Kidney (tissue), 13 donors: ENCODE measurements at regions not wholly inside any gene's neighbourhood (a gene's known extent, or its start where the extent isn't known, plus 50 kb on each side); places are given as distances from the start of the nearest gene placed in this dataset.

ENCODE experiments used
- DNase-seq, 5 donors: peaks; one replicate each; pipeline ENCODE4 v3.0.0-alpha.2; 2013 to 2020
- FAIRE-seq: peaks from 2 replicates; lab custom pipeline; 2012; peaks lifted over from hg19 to GRCh38; lab: Jason Lieb, UNC
- H3K27ac ChIP-seq, 2 donors: one replicate each; pipeline ENCODE4 v1.7.0; 2013; ENCODE audit warnings: low read depth in 2 of 2, low read length in 2 of 2, inconsistent platforms in 1 of 2
- H3K27me3 ChIP-seq: one replicate; pipeline ENCODE4 v1.7.1; 2013; ENCODE audit warnings: low read length, inconsistent platforms; ENCODE audit not compliant: control insufficient read depth, insufficient read depth
- H3K36me3 ChIP-seq, 3 donors: one replicate each; pipeline versions ENCODE4 v1.7.0 to v1.7.1; 2013; ENCODE audit warnings: low read length in 3 of 3, control low read depth in 1 of 3, inconsistent platforms in 1 of 3; ENCODE audit not compliant: insufficient read depth in 3 of 3, control insufficient read depth in 2 of 3
- H3K4me1 ChIP-seq, 3 donors: one replicate each; pipeline versions ENCODE4 v1.7.0 to v1.7.1; 2013; ENCODE audit warnings: low read length in 3 of 3, inconsistent platforms in 1 of 3, low read depth in 1 of 3; ENCODE audit not compliant: control insufficient read depth in 2 of 3, insufficient read depth in 2 of 3
- H3K4me3 ChIP-seq, 3 donors: one replicate each; pipeline versions ENCODE4 v1.7.0 to v1.8.1; 2013; ENCODE audit warnings: low read length in 3 of 3, control low read depth in 1 of 3, inconsistent platforms in 1 of 3
- H3K9ac ChIP-seq, 3 donors: one replicate each; pipeline versions ENCODE4 v1.7.0 to v1.7.1; 2013; ENCODE audit warnings: low read length in 3 of 3, control low read depth in 1 of 3, inconsistent platforms in 1 of 3
- H3K9me3 ChIP-seq, 3 donors: one replicate each; pipeline versions ENCODE4 v1.7.0 to v1.7.1; 2013; ENCODE audit warnings: low read length in 3 of 3, control low read depth in 1 of 3, inconsistent platforms in 1 of 3; ENCODE audit not compliant: control insufficient read depth in 2 of 3, insufficient read depth in 1 of 3
- CTCF ChIP-seq: IDR thresholded peaks from 3 replicates; pipeline ENCODE4 v1.5.1; 2012; ENCODE audit warnings: mild to moderate bottlenecking, moderate library complexity, borderline replicate concordance; ENCODE audit not compliant: insufficient read depth; ENCODE audit errors: extremely low read depth
- intact Hi-C: fragments of 100-400 bp; cut with DNase I; formaldehyde crosslinking; loops from one replicate; pipeline ENCODE4 v1.11.1; 2022
- donor health status: control.
- donor health status: control.
- donor health status: control.
- donor health status: control.
- donor health status: control.
- donor health status: DM: yes; HTN: yes; CAD: no.
- donor health status: Normal renal cell carcinoma (clear cell type).

GRCh38 chr11:127109796-127110480 lies 109.4 kb upstream of the KIRREL3 start:
- no peak overlapping the region for H3K9ac ChIP-seq
- H3K27ac ChIP-seq = no peak overlapping the region
- DNase-seq = no peak
- no peaks in the 10 kb centered on the region for H3K27me3 ChIP-seq
- H3K4me1 ChIP-seq = peaks cover 0 to 2% (median 0%) of the 10 kb centered on the region in 3 donors
- FAIRE-seq = no peak
- no peaks in the 10 kb centered on the region for H3K9me3 ChIP-seq
- intact Hi-C loops = no loop called here
- no peak overlapping the region for H3K4me3 ChIP-seq
- H3K36me3 ChIP-seq = no peaks in the 10 kb centered on the region
- TF ChIP-seq CTCF = no peak

GRCh38 chr11:127108838-127109237 lies 108.3 kb upstream of the KIRREL3 start:
- TF ChIP-seq CTCF = no peak
- H3K36me3 ChIP-seq = no peaks in the 10 kb centered on the region
- no peaks in the 10 kb centered on the region for H3K27me3 ChIP-seq
- intact Hi-C loops = no loop called here
- DNase-seq (no peak), FAIRE-seq (no peak)
- no peak overlapping the region for H3K4me3 ChIP-seq
- H3K4me1 ChIP-seq = peaks cover 0 to 2% (median 0%) of the 10 kb centered on the region in 3 donors
- no peak overlapping the region for H3K27ac ChIP-seq
- no peak overlapping the region for H3K9ac ChIP-seq
- H3K9me3 ChIP-seq = no peaks in the 10 kb centered on the region

- Histone ChIP-seq H3K36me3 (no peaks in the 10 kb centered on the region), H3K27ac (no peak overlapping the region), H3K4me1 (peaks cover 0 to 2% (median 0%) of the 10 kb centered on the region in 3 donors), H3K27me3 (no peaks in the 10 kb centered on the region), H3K9ac (no peak overlapping the region), H3K4me3 (no peak overlapping the region), H3K9me3 (no peaks in the 10 kb centered on the region)
- no peak for FAIRE-seq
- intact Hi-C loops = no loop called here
- no peak for DNase-seq
- no peak for TF ChIP-seq CTCF
Observed at GRCh38 chr11:127106938-127107337, 106.4 kb upstream of the KIRREL3 start.
